Gastroesophageal sphincter (tissue), 4 donors: ENCODE measurements at regions not wholly inside any gene's neighbourhood (a gene's known extent, or its start where the extent isn't known, plus 50 kb on each side); places are given as distances from the start of the nearest gene placed in this dataset.
"Not testable (repeated sequence)": the region's sequence is repeated elsewhere in the genome, so short reads cannot be mapped to it uniquely, and the experiment has no call there.

Experiments used
- ATAC-seq: fragments of 150-250 bp; one replicate; pipeline ENCODE4 v1.9.1; 2016; ENCODE audit warnings: mild to moderate bottlenecking, moderate library complexity
- H3K27ac ChIP-seq, 4 donors: fragments of 200-600 bp; sonication (generic) in 3 of 4; 1 replicate in 3 of 4; 2 replicates in 1 of 4; pipeline ENCODE4 v1.5.1; 2016 to 2019
- H3K27me3 ChIP-seq: fragments of 200-600 bp; sonication (generic); one replicate; pipeline ENCODE4 v1.5.1; 2019
- H3K36me3 ChIP-seq, 2 donors: fragments of 200-600 bp; sonication (generic); one replicate each; pipeline ENCODE4 v1.5.1; 2019; ENCODE audit warnings: control low read depth in 1 of 2
- H3K4me1 ChIP-seq, 3 donors: fragments of 200-600 bp; sonication (generic); 1 replicate in 2 of 3; 2 replicates in 1 of 3; pipeline ENCODE4 v1.5.1; 2016 to 2019; ENCODE audit warnings: control low read depth in 2 of 3
- H3K4me3 ChIP-seq, 2 donors: fragments of 200-600 bp; sonication (generic); one replicate each; pipeline ENCODE4 v1.5.1; 2019; ENCODE audit warnings: mild to moderate bottlenecking in 1 of 2, moderate library complexity in 1 of 2
- H3K9me3 ChIP-seq, 3 donors: fragments of 200-600 bp; sonication (generic); one replicate each; pipeline ENCODE4 v1.5.1; 2017 to 2019; ENCODE audit warnings: control low read depth in 2 of 3
- CTCF ChIP-seq, 4 experiments: fragments of 200-600 bp in 2 of 4; fragments of 450-650 bp in 2 of 4; sonication (generic) in 1 of 4; IDR thresholded peaks; one replicate each; pipeline ENCODE4 v1.5.1; 2017 to 2019; ENCODE audit warnings: antibody characterized with exemption in 4 of 4, mild to moderate bottlenecking in 2 of 4, moderate library complexity in 2 of 4
- EP300 ChIP-seq: sonication (generic); formaldehyde crosslinking; IDR thresholded peaks from one replicate; pipeline ENCODE4 v1.6.1; 2017; ENCODE audit warnings: antibody characterized with exemption, mild to moderate bottlenecking
- POLR2A ChIP-seq, 2 donors: fragments of 450-650 bp; IDR thresholded peaks; one replicate each; pipeline ENCODE4 v1.6.1; 2017; ENCODE audit warnings: antibody characterized with exemption in 2 of 2, mild to moderate bottlenecking in 2 of 2, moderate library complexity in 1 of 2
- POLR2AphosphoS5 ChIP-seq: sonication (generic); formaldehyde crosslinking; IDR thresholded peaks from one replicate; pipeline ENCODE4 v1.6.1; 2017; ENCODE audit warnings: antibody characterized with exemption
- WGBS, 2 donors: methylation state at CpG; one replicate each; pipeline ENCODE4 v1.1.5; 2018; ENCODE audit warnings: low coverage in 1 of 2; 5-methylcytosine and 5-hydroxymethylcytosine counted together

- Histone ChIP-seq H3K4me1 (no peaks in the 10 kb centered on the region), H3K27ac (no peak overlapping the region), H3K9me3 (no peaks in the 10 kb centered on the region), H3K27me3 (no peaks in the 10 kb centered on the region), H3K36me3 (no peaks in the 10 kb centered on the region), H3K4me3 (no peak overlapping the region)
- TF ChIP-seq POLR2AphosphoS5, result no peak
- TF ChIP-seq POLR2A (IDR thresholded peaks at IDR 0.05), result no peak
- no peak for TF ChIP-seq CTCF (IDR thresholded peaks at IDR 0.05)
- no peak for TF ChIP-seq EP300
- 100% methylated on average over 1 of the region's 29 CpGs; no CpG with 5 or more reads in 1 of the 2 donors for WGBS, 2 donors
- no peak for ATAC-seq
These were observed 55.0 kb upstream of the FAM171A1 start for GRCh38 chr10:15426115-15426514.

DNA sequence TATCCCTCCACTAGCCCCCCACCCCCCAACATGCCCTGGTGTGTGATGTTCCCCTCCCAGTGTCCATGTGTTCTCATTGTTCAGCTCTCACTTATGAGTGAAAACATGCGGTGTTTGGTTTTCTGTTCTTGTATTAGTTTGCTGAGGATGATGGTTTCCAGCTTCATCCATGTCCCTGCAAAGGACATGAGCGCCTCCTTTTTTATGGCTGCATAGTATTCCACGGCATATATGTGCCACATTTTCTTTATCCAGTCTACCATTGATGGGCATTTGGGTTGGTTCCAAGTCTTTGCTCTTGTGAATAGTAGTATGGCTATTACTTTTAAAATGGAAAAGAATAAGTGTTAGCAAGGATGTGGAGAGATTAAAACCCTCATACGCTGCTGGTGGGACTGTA lies 50.8 kb upstream of the FAM171A1 start:
- H3K9me3 ChIP-seq, H3K36me3 ChIP-seq, H3K27ac ChIP-seq, H3K27me3 ChIP-seq, H3K4me1 ChIP-seq, ATAC-seq, H3K4me3 ChIP-seq: not testable (repeated sequence)
- WGBS, 2 donors, result 83 to 98% methylated on average over 1 to 4 of the region's 4 CpGs
